Thoracic aorta (tissue), 2 donors: ENCODE measurements at regions not wholly inside any gene's neighbourhood (a gene's known extent, or its start where the extent isn't known, plus 50 kb on each side); places are given as distances from the start of the nearest gene placed in this dataset.

Source experiments
- ATAC-seq: fragments of 150-250 bp; one replicate; pipeline ENCODE4 v1.8.0; 2017; ENCODE audit warnings: low read depth; ENCODE audit not compliant: insufficient number of reproducible peaks, low FRiP score
- DNase-seq: peaks from one replicate; pipeline ENCODE4 v3.0.0-alpha.2; 2020; ENCODE audit warnings: low spot score
- H3K27ac ChIP-seq, 2 donors: fragments of 200-600 bp; sonication (generic); 1 replicate in 1 of 2; 2 replicates in 1 of 2; pipeline ENCODE4 v1.5.1; 2016; ENCODE audit warnings: mild to moderate bottlenecking in 2 of 2, moderate library complexity in 2 of 2
- H3K27me3 ChIP-seq: fragments of 200-600 bp; sonication (generic); replicated peaks from 2 replicates; pipeline ENCODE4 v1.6.0; 2016; ENCODE audit warnings: mild to moderate bottlenecking; ENCODE audit not compliant: insufficient read depth
- H3K36me3 ChIP-seq: fragments of 200-600 bp; sonication (generic); one replicate; pipeline ENCODE4 v1.5.1; 2016
- H3K4me1 ChIP-seq, 2 donors: fragments of 200-600 bp; sonication (generic); 1 replicate in 1 of 2; 2 replicates in 1 of 2; pipeline versions ENCODE4 v1.5.1 to v1.6.0; 2016; ENCODE audit warnings: low read depth in 2 of 2, mild to moderate bottlenecking in 1 of 2; ENCODE audit not compliant: control insufficient read depth in 1 of 2
- H3K4me3 ChIP-seq: fragments of 200-600 bp; sonication (generic); 2 replicates; pipeline ENCODE4 v1.5.1; 2016; ENCODE audit warnings: mild to moderate bottlenecking
- H3K9me3 ChIP-seq: fragments of 200-600 bp; sonication (generic); 2 replicates; pipeline ENCODE4 v1.5.1; 2016
- TF ChIP-seq, protein P1 (sequence below): fragments of 200-600 bp; sonication (generic); IDR thresholded peaks from one replicate; pipeline ENCODE4 v1.5.1; 2019; ENCODE audit warnings: antibody characterized with exemption

DNA sequence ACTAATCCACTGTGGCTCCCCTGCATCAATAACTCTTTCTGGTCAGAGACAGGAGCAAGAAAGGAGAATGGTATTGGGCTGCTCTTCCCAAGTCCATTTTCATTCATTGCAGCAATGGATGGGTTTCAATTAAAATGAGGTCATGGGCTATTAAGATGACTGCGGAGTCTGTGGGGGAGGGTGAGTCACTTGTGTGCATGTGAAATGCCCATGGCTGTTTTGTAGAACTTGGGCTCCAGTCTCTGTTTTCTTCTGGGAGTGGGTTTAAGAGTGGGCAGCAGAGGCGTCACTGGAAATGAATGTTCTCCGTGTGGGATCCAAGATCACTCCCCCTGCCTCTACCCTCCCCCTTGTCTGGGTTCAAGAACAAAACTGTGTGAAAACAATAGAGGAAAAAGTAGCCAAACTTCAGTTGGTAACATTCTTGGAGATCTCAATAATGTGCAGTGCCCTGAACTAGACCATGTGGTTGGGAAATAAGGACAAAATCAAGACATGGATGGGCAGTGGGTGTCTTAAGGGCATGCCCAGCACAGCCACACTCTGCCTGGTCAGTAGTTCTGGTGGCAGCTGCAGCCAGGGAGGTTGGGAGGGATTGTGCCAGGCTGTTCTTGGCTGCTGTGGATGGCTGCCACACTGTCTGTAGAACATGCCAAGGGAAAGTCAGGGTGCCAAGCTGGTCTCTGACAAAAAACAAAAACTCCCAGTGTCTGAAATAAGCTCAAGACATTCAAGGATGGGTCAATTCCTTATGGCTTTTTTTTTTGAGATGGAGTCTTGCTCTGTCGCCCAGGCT lies 68.2 kb upstream of the CXCR4 start:
- ATAC-seq (no peak), DNase-seq (no peak)
- no peak overlapping the region for H3K27ac ChIP-seq
- TF ChIP-seq, protein P1, sequence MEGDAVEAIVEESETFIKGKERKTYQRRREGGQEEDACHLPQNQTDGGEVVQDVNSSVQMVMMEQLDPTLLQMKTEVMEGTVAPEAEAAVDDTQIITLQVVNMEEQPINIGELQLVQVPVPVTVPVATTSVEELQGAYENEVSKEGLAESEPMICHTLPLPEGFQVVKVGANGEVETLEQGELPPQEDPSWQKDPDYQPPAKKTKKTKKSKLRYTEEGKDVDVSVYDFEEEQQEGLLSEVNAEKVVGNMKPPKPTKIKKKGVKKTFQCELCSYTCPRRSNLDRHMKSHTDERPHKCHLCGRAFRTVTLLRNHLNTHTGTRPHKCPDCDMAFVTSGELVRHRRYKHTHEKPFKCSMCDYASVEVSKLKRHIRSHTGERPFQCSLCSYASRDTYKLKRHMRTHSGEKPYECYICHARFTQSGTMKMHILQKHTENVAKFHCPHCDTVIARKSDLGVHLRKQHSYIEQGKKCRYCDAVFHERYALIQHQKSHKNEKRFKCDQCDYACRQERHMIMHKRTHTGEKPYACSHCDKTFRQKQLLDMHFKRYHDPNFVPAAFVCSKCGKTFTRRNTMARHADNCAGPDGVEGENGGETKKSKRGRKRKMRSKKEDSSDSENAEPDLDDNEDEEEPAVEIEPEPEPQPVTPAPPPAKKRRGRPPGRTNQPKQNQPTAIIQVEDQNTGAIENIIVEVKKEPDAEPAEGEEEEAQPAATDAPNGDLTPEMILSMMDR: no peak
- H3K36me3 ChIP-seq: no peaks in the 10 kb centered on the region
- H3K4me1 ChIP-seq: no peaks in the 10 kb centered on the region
- H3K4me3 ChIP-seq: no peak overlapping the region
- no peaks in the 10 kb centered on the region for H3K9me3 ChIP-seq
- no peaks in the 10 kb centered on the region for H3K27me3 ChIP-seq

DNA sequence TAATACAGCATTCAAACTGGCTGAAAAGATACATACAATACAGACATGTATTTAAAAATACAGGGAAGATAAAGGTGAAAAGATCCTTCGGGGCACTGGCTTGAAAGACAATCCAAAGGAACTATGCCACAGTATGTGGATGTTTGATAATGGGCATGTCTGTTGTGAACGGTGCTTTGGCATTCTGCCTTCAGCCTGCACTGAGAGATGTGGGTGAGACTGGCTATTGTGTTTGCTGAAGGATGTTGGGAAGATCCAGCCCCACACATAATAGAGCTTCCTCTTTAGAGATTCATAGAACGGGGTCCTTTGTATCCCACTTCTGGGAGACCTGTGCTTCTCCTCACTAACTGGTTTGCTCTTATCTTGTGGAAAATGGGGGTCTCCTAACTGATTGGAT lies 65.1 kb upstream of the CXCR4 start:
- H3K27ac ChIP-seq: no peak overlapping the region
- DNase-seq (no peak), ATAC-seq (no peak)
- no peaks in the 10 kb centered on the region for H3K4me1 ChIP-seq
- H3K36me3 ChIP-seq: no peaks in the 10 kb centered on the region
- no peaks in the 10 kb centered on the region for H3K9me3 ChIP-seq
- TF ChIP-seq, protein P1: no peak
- no peak overlapping the region for H3K4me3 ChIP-seq
- H3K27me3 ChIP-seq: no peaks in the 10 kb centered on the region

DNA sequence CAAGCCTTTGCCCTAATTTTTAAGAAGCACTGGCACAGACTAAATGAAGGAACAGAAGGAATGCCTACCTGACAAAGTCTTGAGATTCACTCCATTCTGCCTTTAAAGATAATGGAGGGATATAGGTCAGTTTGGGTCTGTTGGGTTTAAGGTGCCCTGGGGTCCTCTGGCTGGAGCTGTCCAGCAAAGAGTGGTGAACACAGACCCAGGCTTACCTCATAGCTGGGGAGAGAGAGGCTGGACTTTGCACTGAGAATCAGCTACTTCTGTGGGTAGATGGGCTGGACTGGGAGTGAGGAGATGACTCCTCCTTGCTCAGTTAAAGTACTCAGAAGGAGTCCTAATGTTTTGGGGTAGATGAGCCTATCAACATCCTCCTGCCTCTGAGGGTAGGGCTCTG lies 64.4 kb upstream of the CXCR4 start:
- Histone ChIP-seq H3K4me3 (no peak overlapping the region), H3K9me3 (no peaks in the 10 kb centered on the region), H3K4me1 (no peaks in the 10 kb centered on the region), H3K27ac (no peak overlapping the region), H3K27me3 (no peaks in the 10 kb centered on the region), H3K36me3 (no peaks in the 10 kb centered on the region)
- TF ChIP-seq, protein P1: no peak
- no peak for DNase-seq
- no peak for ATAC-seq

DNA sequence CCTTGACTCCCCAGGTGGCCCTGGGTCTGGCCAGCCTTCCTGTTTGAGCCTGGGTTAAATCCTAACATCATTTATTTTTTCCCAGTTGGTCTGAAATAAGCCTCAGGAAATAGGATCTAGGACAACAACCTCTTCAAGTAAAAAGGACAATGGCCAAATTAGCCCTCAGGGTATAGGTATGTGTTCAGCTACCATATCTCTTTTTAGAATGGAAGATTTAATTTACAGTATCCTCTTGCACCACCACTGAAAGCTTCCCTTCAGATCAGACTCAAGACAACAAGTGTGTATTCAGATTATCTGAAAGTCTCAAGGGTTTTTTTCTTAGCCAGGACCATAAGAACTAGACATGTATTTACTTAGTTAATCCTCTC lies 61.6 kb upstream of the CXCR4 start:
- H3K27me3 ChIP-seq: no peaks in the 10 kb centered on the region
- no peaks in the 10 kb centered on the region for H3K36me3 ChIP-seq
- H3K4me3 ChIP-seq: no peak overlapping the region
- H3K4me1 ChIP-seq: no peaks in the 10 kb centered on the region
- no peaks in the 10 kb centered on the region for H3K9me3 ChIP-seq
- TF ChIP-seq, protein P1: no peak
- no peak for DNase-seq
- ATAC-seq: no peak
- no peak overlapping the region for H3K27ac ChIP-seq

DNA sequence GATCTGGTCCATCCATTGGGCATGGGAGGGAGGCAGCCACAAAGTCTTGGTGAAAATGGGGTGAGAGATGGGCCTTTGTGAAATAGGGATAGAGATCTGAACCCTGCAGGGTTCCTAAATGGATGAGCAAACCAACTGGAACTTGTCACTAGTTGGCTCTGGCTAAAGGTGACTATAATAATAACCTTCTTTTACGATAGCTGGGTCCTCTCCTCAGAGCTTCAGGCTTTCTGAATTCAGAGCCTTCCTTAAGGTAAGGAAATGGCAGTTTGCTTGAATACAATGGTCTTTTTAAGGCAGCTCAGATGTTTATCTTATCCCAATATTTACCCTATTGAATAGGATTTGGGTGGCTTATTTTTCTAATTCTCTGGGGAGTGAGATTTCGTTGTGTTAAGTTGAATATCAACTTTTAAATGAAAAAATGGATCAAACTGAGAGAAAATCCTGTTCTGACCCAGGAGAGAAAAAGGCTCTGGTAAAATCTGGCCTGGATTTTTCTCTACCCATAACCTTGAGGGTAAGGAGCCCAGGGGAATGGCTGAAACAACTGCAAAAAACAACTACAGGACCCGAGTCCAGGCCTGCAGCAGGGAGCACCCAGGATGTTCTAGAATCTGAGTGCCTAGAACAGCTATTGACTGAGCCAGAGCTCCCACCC lies 61.1 kb upstream of the CXCR4 start:
- Histone ChIP-seq H3K27me3 (no peaks in the 10 kb centered on the region), H3K4me1 (no peaks in the 10 kb centered on the region), H3K9me3 (no peaks in the 10 kb centered on the region), H3K4me3 (no peak overlapping the region), H3K27ac (no peak overlapping the region), H3K36me3 (no peaks in the 10 kb centered on the region)
- DNase-seq: no peak
- ATAC-seq: no peak
- TF ChIP-seq, protein P1: no peak
